ENCODE measurements at regions not wholly inside any gene's neighbourhood (a gene's known extent, or its start where the extent isn't known, plus 50 kb on each side); places are given as distances from the start of the nearest gene placed in this dataset.
"Not testable (repeated sequence)": the region's sequence is repeated elsewhere in the genome, so short reads cannot be mapped to it uniquely, and the experiment has no call there.

- Mint-ChIP-seq H3K36me3 (ENCODE audit: insufficient read depth, unreplicated experiment) (peaks cover 2% of the 10 kb centered on the region), H3K9me3 (ENCODE audit: unreplicated experiment) (peaks cover 20% of the 10 kb centered on the region), H3K4me1 (ENCODE audit: insufficient read depth, unreplicated experiment) (no peaks in the 10 kb centered on the region), H3K27me3 (ENCODE audit: insufficient read depth, unreplicated experiment) (peaks cover 14% of the 10 kb centered on the region), H3K27ac (ENCODE audit: low read depth, unreplicated experiment) (no peak overlapping the region), H3K4me3 (ENCODE audit: unreplicated experiment) (no peak overlapping the region)
- CTCF ChIA-PET = no interaction called here
- POLR2A ChIA-PET = no interaction called here
- intact Hi-C loops (cut with micrococcal nuclease) = no loop called here
- DNase-seq (ENCODE audit: unreplicated experiment) = no peak
- TF ChIP-seq, protein P1, sequence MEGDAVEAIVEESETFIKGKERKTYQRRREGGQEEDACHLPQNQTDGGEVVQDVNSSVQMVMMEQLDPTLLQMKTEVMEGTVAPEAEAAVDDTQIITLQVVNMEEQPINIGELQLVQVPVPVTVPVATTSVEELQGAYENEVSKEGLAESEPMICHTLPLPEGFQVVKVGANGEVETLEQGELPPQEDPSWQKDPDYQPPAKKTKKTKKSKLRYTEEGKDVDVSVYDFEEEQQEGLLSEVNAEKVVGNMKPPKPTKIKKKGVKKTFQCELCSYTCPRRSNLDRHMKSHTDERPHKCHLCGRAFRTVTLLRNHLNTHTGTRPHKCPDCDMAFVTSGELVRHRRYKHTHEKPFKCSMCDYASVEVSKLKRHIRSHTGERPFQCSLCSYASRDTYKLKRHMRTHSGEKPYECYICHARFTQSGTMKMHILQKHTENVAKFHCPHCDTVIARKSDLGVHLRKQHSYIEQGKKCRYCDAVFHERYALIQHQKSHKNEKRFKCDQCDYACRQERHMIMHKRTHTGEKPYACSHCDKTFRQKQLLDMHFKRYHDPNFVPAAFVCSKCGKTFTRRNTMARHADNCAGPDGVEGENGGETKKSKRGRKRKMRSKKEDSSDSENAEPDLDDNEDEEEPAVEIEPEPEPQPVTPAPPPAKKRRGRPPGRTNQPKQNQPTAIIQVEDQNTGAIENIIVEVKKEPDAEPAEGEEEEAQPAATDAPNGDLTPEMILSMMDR (IDR thresholded peaks at IDR 0.05; ENCODE audit: unreplicated experiment) = no peak
- BruUV-seq (replicated peaks) = no TSS peak
These were observed 63.2 kb upstream of the GOT2 start for GRCh38 chr16:58797137-58797801.

GRCh38 chr16:58793366-58793765, 59.2 kb upstream of the GOT2 start:
- H3K27ac Mint-ChIP-seq (ENCODE audit: low read depth, unreplicated experiment) = no peak overlapping the region
- H3K4me3 Mint-ChIP-seq (ENCODE audit: unreplicated experiment) = no peak overlapping the region
- no peaks in the 10 kb centered on the region for H3K36me3 Mint-ChIP-seq (ENCODE audit: insufficient read depth, unreplicated experiment)
- TF ChIP-seq, protein P1 (IDR thresholded peaks at IDR 0.05; ENCODE audit: unreplicated experiment) = no peak
- peaks cover 14% of the 10 kb centered on the region for H3K27me3 Mint-ChIP-seq (ENCODE audit: insufficient read depth, unreplicated experiment)
- ChIA-PET POLR2A (no interaction called here), CTCF (interaction anchor here (0.7 kb wide), 1 partner anchor 42 kb away, joined by 3 read pairs; no protein-coding TSS in a partner anchor)
- H3K4me1 Mint-ChIP-seq (ENCODE audit: insufficient read depth, unreplicated experiment) = no peaks in the 10 kb centered on the region
- DNase-seq (ENCODE audit: unreplicated experiment) = no peak
- no TSS peak for BruUV-seq (replicated peaks)
- H3K9me3 Mint-ChIP-seq (ENCODE audit: unreplicated experiment) = no peaks in the 10 kb centered on the region
- intact Hi-C loops (cut with micrococcal nuclease) = no loop called here

- no peak for DNase-seq (ENCODE audit: unreplicated experiment)
These were observed 58.1 kb upstream of the GOT2 start for GRCh38 chr16:58792188-58792587.

GRCh38 chr16:58790816-58791557, 56.9 kb upstream of the GOT2 start:
- H3K27ac Mint-ChIP-seq (ENCODE audit: low read depth, unreplicated experiment); H3K9me3 Mint-ChIP-seq (ENCODE audit: unreplicated experiment); DNase-seq (ENCODE audit: unreplicated experiment); BruUV-seq (replicated peaks); H3K4me1 Mint-ChIP-seq (ENCODE audit: insufficient read depth, unreplicated experiment); intact Hi-C loops (cut with micrococcal nuclease); H3K4me3 Mint-ChIP-seq (ENCODE audit: unreplicated experiment); POLR2A ChIA-PET; H3K36me3 Mint-ChIP-seq (ENCODE audit: insufficient read depth, unreplicated experiment): not testable (repeated sequence)
- CTCF ChIA-PET = interaction anchor here (0.5 to 0.9 kb wide), 2 partner anchors 23 to 1966 kb away, joined by 3 to 4 read pairs; no protein-coding TSS in a partner anchor
- peaks cover 14% of the 10 kb centered on the region for H3K27me3 Mint-ChIP-seq (ENCODE audit: insufficient read depth, unreplicated experiment)

More at GRCh38 chr16:58792188-58792587, 58.1 kb upstream of the GOT2 start:
- TF ChIP-seq, protein P1 (IDR thresholded peaks at IDR 0.05; ENCODE audit: unreplicated experiment) = no peak
- BruUV-seq (replicated peaks) = no TSS peak
- Mint-ChIP-seq H3K4me3 (ENCODE audit: unreplicated experiment) (no peak overlapping the region), H3K36me3 (ENCODE audit: insufficient read depth, unreplicated experiment) (no peaks in the 10 kb centered on the region), H3K9me3 (ENCODE audit: unreplicated experiment) (no peaks in the 10 kb centered on the region), H3K27ac (ENCODE audit: low read depth, unreplicated experiment) (no peak overlapping the region), H3K27me3 (ENCODE audit: insufficient read depth, unreplicated experiment) (peaks cover 14% of the 10 kb centered on the region), H3K4me1 (ENCODE audit: insufficient read depth, unreplicated experiment) (no peaks in the 10 kb centered on the region)
- POLR2A ChIA-PET = no interaction called here
- CTCF ChIA-PET = interaction anchor here (0.6 to 1.1 kb wide), 3 partner anchors 8 to 17 kb away, joined by 3 read pairs; no protein-coding TSS in a partner anchor
- intact Hi-C loops (cut with micrococcal nuclease) = no loop called here
